ENCODE measurements at regions not wholly inside any gene's neighbourhood (a gene's known extent, or its start where the extent isn't known, plus 50 kb on each side); places are given as distances from the start of the nearest gene placed in this dataset.
"Not testable (repeated sequence)": the region's sequence is repeated elsewhere in the genome, so short reads cannot be mapped to it uniquely, and the experiment has no call there.

DNA sequence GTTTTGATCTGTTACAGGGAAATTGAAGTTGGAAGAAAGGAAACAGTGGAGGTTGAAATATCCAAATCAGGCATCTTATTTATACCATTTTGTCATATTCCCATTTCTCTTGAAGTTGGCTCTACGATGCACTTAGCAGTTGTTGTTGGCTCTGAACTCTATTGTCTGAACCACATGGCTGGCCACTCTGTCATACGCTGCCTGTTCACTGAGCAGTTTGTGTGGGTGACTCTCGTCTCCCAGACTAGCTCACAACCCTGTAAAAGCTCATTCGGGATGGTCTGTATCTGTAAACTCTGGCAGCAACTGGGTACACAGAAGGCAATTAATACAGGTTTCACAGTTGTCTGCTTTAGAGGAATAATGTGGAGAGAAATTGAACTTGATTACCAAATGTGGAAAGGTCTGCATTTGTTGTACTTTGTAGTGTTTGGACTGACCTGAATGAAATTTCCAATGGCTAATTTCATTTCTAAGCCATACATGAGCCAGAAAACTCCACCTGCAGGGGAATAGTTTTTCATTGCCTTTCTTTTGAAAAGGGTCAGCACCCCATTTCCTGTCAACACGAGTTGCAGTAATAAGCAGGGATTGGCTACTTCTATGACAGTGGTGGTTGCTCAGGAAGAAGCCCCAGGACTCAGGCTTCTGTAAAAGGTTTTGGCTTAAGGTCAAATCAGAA is 378.2 kb downstream of the OSR1 start:
- intact Hi-C loops (cut with DNase I): loop anchor here (10.0 kb wide), 1 partner anchor 225 kb away; no protein-coding TSS in a partner anchor
- no peak for ATAC-seq
- DNase-seq (ENCODE audit: missing footprints): no peak

DNA sequence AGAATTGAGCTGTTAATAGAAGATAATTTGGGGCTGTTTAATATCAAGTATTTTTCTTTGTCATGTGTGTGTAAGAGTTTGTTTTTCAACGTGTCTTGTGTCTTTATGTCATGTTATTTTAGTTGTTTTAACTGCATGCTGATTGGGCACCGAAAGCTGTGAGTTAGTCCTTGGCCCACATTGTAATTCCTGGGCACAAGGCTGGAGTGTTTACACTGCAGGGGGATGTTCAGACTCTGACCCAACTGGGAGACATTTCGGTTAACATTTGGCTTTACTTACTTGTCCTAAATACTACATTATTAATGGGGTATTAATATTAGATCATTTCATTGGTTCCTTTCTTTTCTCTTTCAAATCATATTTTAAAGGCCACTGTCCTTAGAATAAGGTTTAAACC is 381.0 kb downstream of the OSR1 start:
- ATAC-seq (no peak), DNase-seq (ENCODE audit: missing footprints) (no peak)
- intact Hi-C loops (cut with DNase I): loop anchor here (10.0 kb wide), 1 partner anchor 453 kb away; no protein-coding TSS in a partner anchor

- no peak for DNase-seq (ENCODE audit: missing footprints)
- intact Hi-C loops (cut with DNase I): loop anchor here (10.0 kb wide), 1 partner anchor 452 kb away; no protein-coding TSS in a partner anchor
- ATAC-seq: peak; percentile 59
Measured at GRCh38 chr2:18976168-18976961, 382.1 kb downstream of the OSR1 start.

DNA sequence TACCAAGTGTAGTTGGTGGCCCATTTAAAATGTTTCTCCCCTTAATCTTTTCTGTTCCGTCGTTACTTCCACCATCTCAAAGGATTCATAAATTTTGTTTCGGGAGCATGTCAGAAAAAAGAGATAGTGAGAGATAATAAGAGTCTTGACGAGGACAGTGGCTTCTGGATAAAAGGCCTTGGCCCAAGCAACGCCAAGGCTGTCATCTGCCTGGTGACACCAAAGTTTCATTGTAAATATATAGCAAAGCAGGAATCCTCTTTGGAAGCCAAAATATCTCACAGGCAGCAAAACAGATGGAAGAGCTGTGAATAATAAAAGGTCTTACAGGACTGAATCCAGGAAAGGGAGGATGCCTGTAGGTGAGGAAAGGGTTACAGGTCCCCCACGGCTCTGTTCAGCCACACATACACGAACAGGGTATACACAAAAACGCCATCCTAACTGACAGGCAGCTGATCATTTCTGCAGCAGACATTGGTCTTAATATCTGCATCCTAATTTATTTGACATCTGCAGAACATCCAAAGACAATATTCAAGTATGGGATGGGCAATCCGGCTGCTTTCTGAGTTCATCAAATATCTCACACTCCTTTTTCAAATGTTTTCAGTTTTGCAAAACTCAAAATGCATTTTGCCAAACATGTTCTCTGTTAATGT is 382.8 kb downstream of the OSR1 start:
- ATAC-seq: no peak
- intact Hi-C loops (cut with DNase I): loop anchor here (10.0 kb wide), 1 partner anchor 451 kb away; no protein-coding TSS in a partner anchor
- no peak for DNase-seq (ENCODE audit: missing footprints)

GRCh38 chr2:18971628-18972027 is 382.3 kb upstream of the NT5C1B start:
- DNase-seq (ENCODE audit: missing footprints): no peak
- intact Hi-C loops (cut with DNase I): loop anchor here (10.0 kb wide), 1 partner anchor 447 kb away; no protein-coding TSS in a partner anchor
- ATAC-seq: no peak

GRCh38 chr2:18971069-18971378 is 381.7 kb upstream of the NT5C1B start:
- intact Hi-C loops (cut with DNase I): loop anchor here (10.0 kb wide), 1 partner anchor 446 kb away; no protein-coding TSS in a partner anchor
- DNase-seq (ENCODE audit: missing footprints): no peak
- no peak for ATAC-seq

- no peak for ATAC-seq
- intact Hi-C loops (cut with DNase I): no loop called here
- no peak for DNase-seq (ENCODE audit: missing footprints)
Measured at GRCh38 chr2:18966131-18966530, 376.8 kb upstream of the NT5C1B start.

GRCh38 chr2:18963739-18964256 is 374.4 kb upstream of the NT5C1B start:
- DNase-seq (ENCODE audit: missing footprints); ATAC-seq; intact Hi-C loops (cut with DNase I): not testable (repeated sequence)

DNA sequence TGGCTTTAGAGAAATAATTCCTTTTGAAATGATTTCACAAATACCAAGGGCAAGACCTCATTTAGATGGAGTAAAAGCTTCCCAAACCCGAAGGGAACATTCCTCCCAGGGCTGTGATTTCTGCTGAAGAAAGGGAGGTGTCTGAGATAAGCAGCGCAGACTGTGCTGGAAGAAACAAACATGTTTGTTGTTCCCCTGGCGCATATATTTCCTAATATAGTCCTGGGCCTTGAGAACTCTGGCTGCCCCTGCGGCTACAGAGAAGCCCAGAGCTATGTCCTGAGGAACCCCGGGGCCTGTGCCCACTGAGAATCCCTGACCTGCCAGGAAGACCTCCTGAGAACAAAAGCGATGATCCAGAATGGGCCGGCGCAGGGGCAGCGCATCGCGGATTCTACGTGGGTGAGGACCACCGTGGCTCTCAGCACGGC is 372.6 kb upstream of the NT5C1B start:
- DNase-seq (ENCODE audit: missing footprints): peak; percentile 66
- ATAC-seq: peak; percentile 84
- intact Hi-C loops (cut with DNase I): no loop called here

DNA sequence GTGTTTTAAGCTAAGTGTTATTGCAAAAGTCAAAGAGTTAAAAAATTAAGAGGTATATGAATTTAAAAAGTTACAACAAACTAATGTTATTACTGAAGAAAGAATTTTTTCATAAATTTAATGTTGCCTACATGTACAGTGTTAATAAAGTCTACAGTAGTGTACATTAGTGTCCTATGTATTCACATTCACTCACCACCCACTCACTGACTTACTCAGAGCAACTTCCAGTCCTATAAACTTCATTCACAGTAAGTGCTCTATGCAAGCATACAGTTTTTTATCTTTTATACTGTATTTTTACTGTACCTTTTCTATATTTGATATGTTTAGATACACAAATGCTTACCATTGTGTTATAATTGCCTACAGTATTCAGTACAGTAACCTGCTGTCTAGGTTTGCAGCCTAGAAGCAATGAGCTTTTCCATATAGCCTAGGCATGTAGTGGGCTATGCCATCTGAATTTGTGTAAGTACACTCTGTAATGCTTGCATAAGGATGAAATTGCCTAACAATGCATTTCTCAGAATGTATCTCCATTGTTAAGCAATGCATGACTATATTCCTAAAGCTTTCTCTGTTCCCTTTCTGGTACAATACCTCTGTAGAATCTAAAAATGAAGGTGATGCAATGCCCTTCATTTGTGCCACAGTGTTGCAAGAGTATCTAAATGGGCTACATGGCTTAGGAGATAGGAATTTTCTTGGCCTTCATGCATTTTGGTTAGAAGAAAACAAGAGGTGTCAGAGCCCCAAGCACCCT is 370.8 kb upstream of the NT5C1B start:
- no peak for DNase-seq (ENCODE audit: missing footprints)

GRCh38 chr2:18959200-18959599 is 369.8 kb upstream of the NT5C1B start:
- intact Hi-C loops (cut with DNase I): no loop called here
- DNase-seq (ENCODE audit: missing footprints): no peak
- ATAC-seq: no peak

More for the DNA sequence above, 370.8 kb upstream of the NT5C1B start:
- intact Hi-C loops (cut with DNase I): no loop called here
- ATAC-seq: no peak

DNA sequence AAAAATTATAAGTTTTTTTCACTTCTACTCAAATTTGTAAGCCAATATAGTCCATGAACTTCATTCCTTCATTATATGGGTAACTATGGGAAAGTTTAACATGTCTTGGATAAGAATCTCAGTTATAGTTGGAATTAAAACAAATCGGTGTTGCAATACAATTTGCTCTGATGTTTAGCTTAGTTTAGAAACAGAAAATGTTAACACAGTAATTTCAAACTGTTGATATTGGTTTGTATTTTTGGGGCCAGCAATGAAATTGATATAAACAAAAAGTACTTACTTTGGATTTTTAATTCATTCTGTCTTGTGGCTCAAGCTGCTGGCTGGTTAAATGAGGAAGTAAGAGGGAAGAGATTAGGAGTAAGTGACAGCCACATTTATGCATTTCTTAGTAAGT is 368.5 kb upstream of the NT5C1B start:
- DNase-seq (ENCODE audit: missing footprints) (no peak), ATAC-seq (no peak)
- intact Hi-C loops (cut with DNase I): no loop called here

DNA sequence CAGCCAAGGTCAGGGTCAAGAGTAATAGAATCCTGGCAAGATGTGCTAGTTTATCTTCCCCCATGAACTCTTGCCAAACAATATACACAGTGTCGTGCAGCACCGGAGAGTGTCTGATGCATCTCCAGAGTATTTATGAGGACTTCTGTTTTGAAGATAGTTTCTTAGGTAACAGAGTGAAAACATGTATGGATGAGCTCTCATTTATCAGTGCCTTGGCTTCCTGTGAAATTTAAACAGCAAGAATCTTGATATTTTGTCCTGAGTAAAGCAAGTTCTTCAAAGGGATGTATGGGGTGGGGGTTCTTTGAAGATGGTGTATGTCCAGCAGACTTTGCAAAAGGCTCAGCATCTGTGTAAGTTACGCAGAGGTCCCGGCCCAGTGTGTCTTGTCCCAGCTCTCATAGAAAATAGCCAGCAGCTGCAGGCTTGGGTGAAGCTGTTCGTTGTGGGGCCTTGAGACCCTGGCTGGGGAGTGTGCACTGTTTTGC is 361.0 kb upstream of the NT5C1B start:
- ATAC-seq (no peak), DNase-seq (ENCODE audit: missing footprints) (no peak)
- intact Hi-C loops (cut with DNase I): no loop called here

- DNase-seq (ENCODE audit: missing footprints): no peak
- intact Hi-C loops (cut with DNase I): no loop called here
- ATAC-seq: no peak
Measured at GRCh38 chr2:18949871-18950270, 360.5 kb upstream of the NT5C1B start.

DNA sequence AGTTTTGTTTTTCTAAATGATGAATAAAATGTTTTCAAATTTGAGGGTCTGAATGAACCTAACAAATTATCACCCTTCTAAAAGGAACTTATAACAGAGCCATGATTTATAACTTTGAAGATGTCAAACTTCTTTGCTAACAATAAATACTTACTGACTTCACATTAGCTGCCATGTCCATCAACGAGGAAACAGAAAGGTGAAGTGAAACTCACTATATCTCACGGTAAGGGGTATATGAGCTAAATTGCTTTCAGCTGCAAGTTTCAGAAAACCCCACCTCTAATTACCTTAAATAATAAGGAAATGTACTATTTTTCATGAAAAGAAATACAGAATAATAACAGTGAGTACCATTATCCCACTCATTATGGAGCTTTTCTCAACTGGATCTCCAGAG is 350.8 kb upstream of the NT5C1B start:
- intact Hi-C loops (cut with DNase I): no loop called here

GRCh38 chr2:18939740-18940139 is 350.4 kb upstream of the NT5C1B start:
- ATAC-seq; intact Hi-C loops (cut with DNase I): not testable (repeated sequence)

More for the DNA sequence above, 350.8 kb upstream of the NT5C1B start:
- DNase-seq (ENCODE audit: missing footprints) (no peak), ATAC-seq (no peak)

GRCh38 chr2:18934886-18935285 is 345.5 kb upstream of the NT5C1B start:
- ATAC-seq (no peak), DNase-seq (ENCODE audit: missing footprints) (no peak)
- intact Hi-C loops (cut with DNase I): no loop called here

More at GRCh38 chr2:18939740-18940139, 350.4 kb upstream of the NT5C1B start:
- DNase-seq (ENCODE audit: missing footprints): not testable (repeated sequence)

GRCh38 chr2:18932853-18933252 is 343.5 kb upstream of the NT5C1B start:
- intact Hi-C loops (cut with DNase I): no loop called here
- DNase-seq (ENCODE audit: missing footprints) (no peak), ATAC-seq (no peak)

Measured in Right ventricle myocardium inferior (tissue), 1 donor.